HCT116 (cell line): ENCODE measurements at regions not wholly inside any gene's neighbourhood (a gene's known extent, or its start where the extent isn't known, plus 50 kb on each side); places are given as distances from the start of the nearest gene placed in this dataset.
A peak's percentile ranks its signal among the peaks of the same experiment; 100 is the strongest.

ENCODE experiments used
- CTCF ChIP-seq, 3 experiments: fragments of 200-600 bp in 1 of 3; sonication (generic) in 1 of 3; IDR thresholded peaks in 2 of 3; conservative IDR thresholded peaks in 1 of 3; 2 replicates each; pipeline ENCODE4 v1.5.1; 2012 to 2017; ENCODE audit warnings: low read depth in 2 of 3, low read length in 2 of 3, antibody characterized with exemption in 1 of 3, borderline replicate concordance in 1 of 3, control low read depth in 1 of 3, mild to moderate bottlenecking in 1 of 3, mixed read lengths in 1 of 3, mixed run types in 1 of 3, moderate library complexity in 1 of 3; ENCODE audit not compliant: insufficient read depth in 1 of 3
- EGR1 ChIP-seq: IDR thresholded peaks from 2 replicates; pipeline ENCODE4 v1.6.1; 2012; ENCODE audit warnings: low read depth
- FOSL1 ChIP-seq: IDR thresholded peaks from 2 replicates; pipeline ENCODE4 v1.6.1; 2012; ENCODE audit warnings: low read depth
- POLR2A ChIP-seq: IDR thresholded peaks from 2 replicates; pipeline ENCODE4 v1.7.0; 2011; ENCODE audit warnings: borderline replicate concordance; ENCODE audit not compliant: insufficient read depth, insufficient read length; ENCODE audit errors: extremely low read depth
- POLR2AphosphoS5 ChIP-seq: IDR thresholded peaks from 2 replicates; pipeline ENCODE4 v1.6.1; 2011; ENCODE audit warnings: mild to moderate bottlenecking, low read depth, low read length, moderate library complexity
- REST ChIP-seq: IDR thresholded peaks from 2 replicates; pipeline ENCODE4 v1.6.1; 2012; ENCODE audit warnings: low read depth
- SIN3A ChIP-seq: IDR thresholded peaks from 2 replicates; pipeline ENCODE4 v1.6.1; 2012; ENCODE audit warnings: low read depth
- ZNF274 ChIP-seq: fragments of 200-500 bp; sonication (Bioruptor generic); IDR thresholded peaks from 2 replicates; pipeline ENCODE4 v1.6.1; 2014; ENCODE audit warnings: mild to moderate bottlenecking, low read depth, low read length, inconsistent platforms

- TF ChIP-seq REST (no peak), POLR2A (no peak), ZNF274 (no peak), CTCF (IDR thresholded peaks at IDR 0.05 in 2 of 3, conservative IDR thresholded peaks at IDR 0.05 in 1 of 3; ENCODE audit: borderline replicate concordance in 1 of 3, insufficient read depth in 1 of 3, low read depth in 2 of 3, low read length in 2 of 3) (peak in 2 of 3 experiments; percentile 37 to 43; a peak in 4 of 6 replicates), EGR1 (no peak), FOSL1 (no peak), SIN3A (no peak), POLR2AphosphoS5 (no peak)
Observed at GRCh38 chr13:43963726-43964125, 84.0 kb downstream of the LACC1 start.
